Keratinocyte (primary cell): ENCODE measurements at regions not wholly inside any gene's neighbourhood (a gene's known extent, or its start where the extent isn't known, plus 50 kb on each side); places are given as distances from the start of the nearest gene placed in this dataset.

ENCODE experiments used
- DNase-seq: peaks from one replicate; pipeline ENCODE4 v3.0.0-alpha.2; 2011; ENCODE audit warnings: low read depth, missing footprints, low spot score
- FAIRE-seq: peaks from 2 replicates; lab custom pipeline; 2011; peaks lifted over from hg19 to GRCh38; lab: Jason Lieb, UNC
- H2AFZ ChIP-seq: 2 replicates; pipeline ENCODE4 v1.6.0; 2012; ENCODE audit warnings: low read length, control low read depth, inconsistent platforms; ENCODE audit not compliant: control insufficient read depth
- H3K27ac ChIP-seq: 2 replicates; pipeline ENCODE4 v1.5.1; 2011; ENCODE audit warnings: low read length; ENCODE audit not compliant: control insufficient read depth, insufficient read depth
- H3K27me3 ChIP-seq: 3 replicates; pipeline ENCODE4 v1.6.0; 2011; ENCODE audit warnings: low read length; ENCODE audit not compliant: control insufficient read depth, insufficient read depth; ENCODE audit errors: extremely low read depth
- H3K36me3 ChIP-seq, 2 experiments: 2 replicates in 1 of 2; 3 replicates in 1 of 2; pipeline ENCODE4 v1.5.1; 2011; ENCODE audit warnings: low read length in 2 of 2, mild to moderate bottlenecking in 1 of 2; ENCODE audit not compliant: control insufficient read depth in 2 of 2, insufficient read depth in 2 of 2; ENCODE audit errors: extremely low read depth in 1 of 2
- H3K4me1 ChIP-seq: 3 replicates; pipeline ENCODE4 v1.5.1; 2011; ENCODE audit warnings: low read length; ENCODE audit not compliant: control insufficient read depth, insufficient read depth; ENCODE audit errors: extremely low read depth
- H3K4me2 ChIP-seq: 3 replicates; pipeline ENCODE4 v1.6.0; 2011; ENCODE audit warnings: low read depth, low read length; ENCODE audit not compliant: control insufficient read depth, insufficient read depth; ENCODE audit errors: extremely low read depth
- H3K4me3 ChIP-seq, 3 experiments: fragments of 200-600 bp in 1 of 3; sonication (generic) in 1 of 3; 2 replicates in 2 of 3; 3 replicates in 1 of 3; pipeline ENCODE4 v1.5.1; 2011 to 2016; ENCODE audit warnings: low read length in 3 of 3, mild to moderate bottlenecking in 3 of 3, control low read depth in 2 of 3, inconsistent platforms in 1 of 3, low read depth in 1 of 3, mixed read lengths in 1 of 3, mixed run types in 1 of 3, moderate library complexity in 1 of 3; ENCODE audit not compliant: control insufficient read depth in 2 of 3, insufficient read depth in 2 of 3; ENCODE audit errors: extremely low read depth in 1 of 3
- H3K79me2 ChIP-seq: 2 replicates; pipeline ENCODE4 v1.6.0; 2012; ENCODE audit warnings: low read length; ENCODE audit not compliant: control insufficient read depth, insufficient read depth
- H3K9ac ChIP-seq: 3 replicates; pipeline ENCODE4 v1.6.0; 2011; ENCODE audit warnings: low read length; ENCODE audit not compliant: control insufficient read depth, insufficient read depth; ENCODE audit errors: extremely low read depth
- H3K9me1 ChIP-seq: 3 replicates; pipeline ENCODE4 v1.6.0; 2011; ENCODE audit warnings: low read length; ENCODE audit not compliant: control insufficient read depth, insufficient read depth; ENCODE audit errors: extremely low read depth
- H3K9me3 ChIP-seq: 2 replicates; pipeline ENCODE4 v1.5.1; 2012; ENCODE audit warnings: low read depth, low read length; ENCODE audit not compliant: control insufficient read depth
- H4K20me1 ChIP-seq: 3 replicates; pipeline ENCODE4 v1.6.0; 2011; ENCODE audit warnings: low read length; ENCODE audit not compliant: control insufficient read depth, insufficient read depth; ENCODE audit errors: extremely low read depth
- EZH2 ChIP-seq: IDR thresholded peaks from one replicate; pipeline ENCODE4 v1.6.1; 2012; ENCODE audit warnings: inconsistent platforms, mild to moderate bottlenecking, low read length, moderate library complexity
- dilution Hi-C: fragments of 300-500 bp; cut with MboI; formaldehyde crosslinking; loops from one replicate; pipeline ENCODE4 v1.7.0; 2020; ENCODE audit warnings: low sequenced_read_pairs; ENCODE audit not compliant: extremely low pct_ligation_motif_present
- TF ChIP-seq, protein P1 (sequence below), 3 experiments: IDR thresholded peaks in 1 of 3; conservative IDR thresholded peaks in 1 of 3; optimal IDR thresholded peaks in 1 of 3; 2 replicates in 2 of 3; 3 replicates in 1 of 3; pipeline versions ENCODE3 to v1.5.1; 2011; ENCODE audit warnings: low read length in 3 of 3, mild to moderate bottlenecking in 3 of 3, moderate library complexity in 2 of 3, control low read depth in 1 of 3, inconsistent platforms in 1 of 3; ENCODE audit not compliant: insufficient read depth in 2 of 3; ENCODE audit errors: extremely low read depth in 1 of 3

DNA sequence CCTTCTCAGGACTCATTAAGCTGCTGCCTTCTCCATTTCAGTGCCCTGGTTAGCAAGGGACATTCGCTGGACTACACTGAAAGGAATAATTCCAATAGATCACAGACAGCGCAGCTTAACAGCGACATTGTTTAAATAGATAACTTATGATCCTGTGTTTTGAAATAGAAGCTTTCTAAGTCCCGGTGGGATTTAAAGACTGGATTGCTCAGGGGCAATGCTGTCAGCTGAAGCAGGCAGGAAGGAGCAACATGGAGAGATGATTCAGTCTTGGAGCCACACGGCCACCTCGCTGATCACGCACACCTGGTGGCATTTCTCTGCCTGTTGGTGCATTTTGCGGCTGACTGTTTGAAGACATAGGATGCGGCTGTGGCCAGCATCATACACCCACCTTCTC is 292.0 kb downstream of the FOXL1 start:
- Histone ChIP-seq H3K4me3 (no peak overlapping the region), H3K27ac (no peak overlapping the region), H3K9me1 (no peaks in the 10 kb centered on the region), H3K27me3 (peaks cover 17% of the 10 kb centered on the region), H3K9me3 (peaks cover 2% of the 10 kb centered on the region), H4K20me1 (no peaks in the 10 kb centered on the region), H3K4me2 (no peak overlapping the region), H3K9ac (no peak overlapping the region), H3K36me3 (no peaks in the 10 kb centered on the region), H3K4me1 (no peaks in the 10 kb centered on the region), H2AFZ (no peak overlapping the region), H3K79me2 (no peaks in the 10 kb centered on the region)
- DNase-seq, result no peak
- no peak for FAIRE-seq
- dilution Hi-C loops, result no loop called here
- TF ChIP-seq, protein P1, sequence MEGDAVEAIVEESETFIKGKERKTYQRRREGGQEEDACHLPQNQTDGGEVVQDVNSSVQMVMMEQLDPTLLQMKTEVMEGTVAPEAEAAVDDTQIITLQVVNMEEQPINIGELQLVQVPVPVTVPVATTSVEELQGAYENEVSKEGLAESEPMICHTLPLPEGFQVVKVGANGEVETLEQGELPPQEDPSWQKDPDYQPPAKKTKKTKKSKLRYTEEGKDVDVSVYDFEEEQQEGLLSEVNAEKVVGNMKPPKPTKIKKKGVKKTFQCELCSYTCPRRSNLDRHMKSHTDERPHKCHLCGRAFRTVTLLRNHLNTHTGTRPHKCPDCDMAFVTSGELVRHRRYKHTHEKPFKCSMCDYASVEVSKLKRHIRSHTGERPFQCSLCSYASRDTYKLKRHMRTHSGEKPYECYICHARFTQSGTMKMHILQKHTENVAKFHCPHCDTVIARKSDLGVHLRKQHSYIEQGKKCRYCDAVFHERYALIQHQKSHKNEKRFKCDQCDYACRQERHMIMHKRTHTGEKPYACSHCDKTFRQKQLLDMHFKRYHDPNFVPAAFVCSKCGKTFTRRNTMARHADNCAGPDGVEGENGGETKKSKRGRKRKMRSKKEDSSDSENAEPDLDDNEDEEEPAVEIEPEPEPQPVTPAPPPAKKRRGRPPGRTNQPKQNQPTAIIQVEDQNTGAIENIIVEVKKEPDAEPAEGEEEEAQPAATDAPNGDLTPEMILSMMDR (optimal IDR thresholded peaks at IDR 0.05 in 1 of 3, IDR thresholded peaks at IDR 0.05 in 1 of 3, conservative IDR thresholded peaks at IDR 0.05 in 1 of 3; ENCODE audit: extremely low read depth in 1 of 3, insufficient read depth in 2 of 3, low read length in 3 of 3), result no peak
- TF ChIP-seq EZH2, result no peak

DNA sequence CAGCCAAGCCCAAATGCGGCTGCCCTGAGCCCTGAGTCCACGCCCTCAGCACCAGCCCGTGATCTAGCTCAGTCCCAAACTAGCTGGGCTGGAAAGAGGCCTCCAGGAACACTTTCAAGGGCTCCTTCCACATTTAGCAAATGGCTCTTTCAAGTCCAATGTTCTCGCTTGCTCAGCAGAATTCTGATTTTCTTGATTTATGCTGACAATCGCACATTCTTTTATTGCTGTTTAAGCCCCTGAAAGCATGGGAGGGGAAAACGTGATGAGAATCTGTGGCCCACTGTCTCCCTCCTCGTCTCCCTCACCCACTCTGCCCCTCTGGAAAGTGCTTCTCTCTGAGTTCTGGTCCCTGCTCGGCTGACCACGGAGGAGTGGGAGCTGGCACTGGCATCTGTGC is 293.8 kb downstream of the FOXL1 start:
- no peak for FAIRE-seq
- Histone ChIP-seq H2AFZ (no peak overlapping the region), H3K4me1 (no peaks in the 10 kb centered on the region), H3K4me3 (no peak overlapping the region), H3K9ac (no peak overlapping the region), H3K9me1 (no peaks in the 10 kb centered on the region), H3K9me3 (peaks cover 2% of the 10 kb centered on the region), H3K4me2 (no peak overlapping the region), H4K20me1 (no peaks in the 10 kb centered on the region), H3K27ac (no peak overlapping the region), H3K36me3 (no peaks in the 10 kb centered on the region), H3K27me3 (peaks cover 12% of the 10 kb centered on the region), H3K79me2 (no peaks in the 10 kb centered on the region)
- dilution Hi-C loops, result no loop called here
- TF ChIP-seq EZH2, result no peak
- TF ChIP-seq, protein P1 (optimal IDR thresholded peaks at IDR 0.05 in 1 of 3, IDR thresholded peaks at IDR 0.05 in 1 of 3, conservative IDR thresholded peaks at IDR 0.05 in 1 of 3; ENCODE audit: extremely low read depth in 1 of 3, insufficient read depth in 2 of 3, low read length in 3 of 3), result no peak
- no peak for DNase-seq
